Gastroesophageal sphincter (tissue), 4 donors: ENCODE measurements at regions not wholly inside any gene's neighbourhood (a gene's known extent, or its start where the extent isn't known, plus 50 kb on each side); places are given as distances from the start of the nearest gene placed in this dataset.

Source experiments
- ATAC-seq: fragments of 150-250 bp; one replicate; pipeline ENCODE4 v1.9.1; 2016; ENCODE audit warnings: mild to moderate bottlenecking, moderate library complexity
- H3K27ac ChIP-seq, 4 donors: fragments of 200-600 bp; sonication (generic) in 3 of 4; 1 replicate in 3 of 4; 2 replicates in 1 of 4; pipeline ENCODE4 v1.5.1; 2016 to 2019
- H3K27me3 ChIP-seq: fragments of 200-600 bp; sonication (generic); one replicate; pipeline ENCODE4 v1.5.1; 2019
- H3K36me3 ChIP-seq, 2 donors: fragments of 200-600 bp; sonication (generic); one replicate each; pipeline ENCODE4 v1.5.1; 2019; ENCODE audit warnings: control low read depth in 1 of 2
- H3K4me1 ChIP-seq, 3 donors: fragments of 200-600 bp; sonication (generic); 1 replicate in 2 of 3; 2 replicates in 1 of 3; pipeline ENCODE4 v1.5.1; 2016 to 2019; ENCODE audit warnings: control low read depth in 2 of 3
- H3K4me3 ChIP-seq, 2 donors: fragments of 200-600 bp; sonication (generic); one replicate each; pipeline ENCODE4 v1.5.1; 2019; ENCODE audit warnings: mild to moderate bottlenecking in 1 of 2, moderate library complexity in 1 of 2
- H3K9me3 ChIP-seq, 3 donors: fragments of 200-600 bp; sonication (generic); one replicate each; pipeline ENCODE4 v1.5.1; 2017 to 2019; ENCODE audit warnings: control low read depth in 2 of 3
- CTCF ChIP-seq, 4 experiments: fragments of 200-600 bp in 2 of 4; fragments of 450-650 bp in 2 of 4; sonication (generic) in 1 of 4; IDR thresholded peaks; one replicate each; pipeline ENCODE4 v1.5.1; 2017 to 2019; ENCODE audit warnings: antibody characterized with exemption in 4 of 4, mild to moderate bottlenecking in 2 of 4, moderate library complexity in 2 of 4
- EP300 ChIP-seq: sonication (generic); formaldehyde crosslinking; IDR thresholded peaks from one replicate; pipeline ENCODE4 v1.6.1; 2017; ENCODE audit warnings: antibody characterized with exemption, mild to moderate bottlenecking
- POLR2A ChIP-seq, 2 donors: fragments of 450-650 bp; IDR thresholded peaks; one replicate each; pipeline ENCODE4 v1.6.1; 2017; ENCODE audit warnings: antibody characterized with exemption in 2 of 2, mild to moderate bottlenecking in 2 of 2, moderate library complexity in 1 of 2
- POLR2AphosphoS5 ChIP-seq: sonication (generic); formaldehyde crosslinking; IDR thresholded peaks from one replicate; pipeline ENCODE4 v1.6.1; 2017; ENCODE audit warnings: antibody characterized with exemption
- WGBS, 2 donors: methylation state at CpG; one replicate each; pipeline ENCODE4 v1.1.5; 2018; ENCODE audit warnings: low coverage in 1 of 2; 5-methylcytosine and 5-hydroxymethylcytosine counted together

GRCh38 chr10:61835946-61836887 is 65.3 kb upstream of the ARID5B start:
- Histone ChIP-seq H3K27me3 (no peaks in the 10 kb centered on the region), H3K36me3 (no peaks in the 10 kb centered on the region), H3K27ac (peak overlapping the region; percentile 66 to 82 (median 74)), H3K9me3 (no peaks in the 10 kb centered on the region), H3K4me1 (peaks cover 14 to 57% (median 20%) of the 10 kb centered on the region in 3 donors), H3K4me3 (no peak overlapping the region)
- no peak for TF ChIP-seq CTCF (IDR thresholded peaks at IDR 0.05)
- TF ChIP-seq POLR2AphosphoS5: peak; percentile 42
- ATAC-seq: no peak
- WGBS, 2 donors: 4 to 6% methylated on average over 6 of the region's 6 CpGs

GRCh38 chr10:61836888-61837754 is 64.4 kb upstream of the ARID5B start:
- TF ChIP-seq POLR2AphosphoS5: peak; percentile 64
- no peak for TF ChIP-seq CTCF (IDR thresholded peaks at IDR 0.05)
- TF ChIP-seq POLR2A (IDR thresholded peaks at IDR 0.05): no peak
- no peak for TF ChIP-seq EP300
- 6 to 16% methylated on average over 4 of the region's 4 CpGs for WGBS, 2 donors
- H3K4me3 ChIP-seq: peak overlapping the region in 1 of 2 donors; percentile 4
- H3K27me3 ChIP-seq: no peaks in the 10 kb centered on the region
- no peaks in the 10 kb centered on the region for H3K9me3 ChIP-seq
- peak overlapping the region; percentile 74 to 82 (median 78) for H3K27ac ChIP-seq
- no peaks in the 10 kb centered on the region for H3K36me3 ChIP-seq
- ATAC-seq: no peak
- H3K4me1 ChIP-seq: peaks cover 14 to 57% (median 20%) of the 10 kb centered on the region in 3 donors

- H3K27me3 ChIP-seq: no peaks in the 10 kb centered on the region
- WGBS, 2 donors: 17 to 31% methylated on average over 5 of the region's 6 CpGs
Measured at GRCh38 chr10:61837755-61838171, 63.7 kb upstream of the ARID5B start.

GRCh38 chr10:61839916-61840315 is 61.6 kb upstream of the ARID5B start:
- H3K27me3 ChIP-seq: no peaks in the 10 kb centered on the region
- peak overlapping the region in 1 of 4 donors; percentile 39 for H3K27ac ChIP-seq
- no peak for ATAC-seq
- WGBS, 2 donors: 30 to 63% methylated on average over 3 of the region's 3 CpGs
- no peaks in the 10 kb centered on the region for H3K9me3 ChIP-seq
- no peaks in the 10 kb centered on the region for H3K36me3 ChIP-seq
- peaks cover 14 to 53% (median 20%) of the 10 kb centered on the region in 3 donors for H3K4me1 ChIP-seq
- H3K4me3 ChIP-seq: no peak overlapping the region
- TF ChIP-seq EP300: no peak
- TF ChIP-seq POLR2AphosphoS5: no peak
- no peak for TF ChIP-seq CTCF (IDR thresholded peaks at IDR 0.05)
- no peak for TF ChIP-seq POLR2A (IDR thresholded peaks at IDR 0.05)

More at GRCh38 chr10:61837755-61838171, 63.7 kb upstream of the ARID5B start:
- TF ChIP-seq POLR2AphosphoS5 (no peak), POLR2A (IDR thresholded peaks at IDR 0.05) (no peak), EP300 (no peak), CTCF (IDR thresholded peaks at IDR 0.05) (no peak)
- ATAC-seq: no peak
- peaks cover 14 to 55% (median 20%) of the 10 kb centered on the region in 3 donors for H3K4me1 ChIP-seq
- peak overlapping the region in 1 of 2 donors; percentile 4 for H3K4me3 ChIP-seq
- peak overlapping the region; percentile 60 to 82 (median 78) for H3K27ac ChIP-seq
- H3K36me3 ChIP-seq: no peaks in the 10 kb centered on the region
- no peaks in the 10 kb centered on the region for H3K9me3 ChIP-seq
